Thoracic aorta (tissue), 2 donors: ENCODE measurements at regions not wholly inside any gene's neighbourhood (a gene's known extent, or its start where the extent isn't known, plus 50 kb on each side); places are given as distances from the start of the nearest gene placed in this dataset.

Experiments used
- ATAC-seq: fragments of 150-250 bp; one replicate; pipeline ENCODE4 v1.8.0; 2017; ENCODE audit warnings: low read depth; ENCODE audit not compliant: insufficient number of reproducible peaks, low FRiP score
- DNase-seq: peaks from one replicate; pipeline ENCODE4 v3.0.0-alpha.2; 2020; ENCODE audit warnings: low spot score
- H3K27ac ChIP-seq, 2 donors: fragments of 200-600 bp; sonication (generic); 1 replicate in 1 of 2; 2 replicates in 1 of 2; pipeline ENCODE4 v1.5.1; 2016; ENCODE audit warnings: mild to moderate bottlenecking in 2 of 2, moderate library complexity in 2 of 2
- H3K27me3 ChIP-seq: fragments of 200-600 bp; sonication (generic); replicated peaks from 2 replicates; pipeline ENCODE4 v1.6.0; 2016; ENCODE audit warnings: mild to moderate bottlenecking; ENCODE audit not compliant: insufficient read depth
- H3K36me3 ChIP-seq: fragments of 200-600 bp; sonication (generic); one replicate; pipeline ENCODE4 v1.5.1; 2016
- H3K4me1 ChIP-seq, 2 donors: fragments of 200-600 bp; sonication (generic); 1 replicate in 1 of 2; 2 replicates in 1 of 2; pipeline versions ENCODE4 v1.5.1 to v1.6.0; 2016; ENCODE audit warnings: low read depth in 2 of 2, mild to moderate bottlenecking in 1 of 2; ENCODE audit not compliant: control insufficient read depth in 1 of 2
- H3K4me3 ChIP-seq: fragments of 200-600 bp; sonication (generic); 2 replicates; pipeline ENCODE4 v1.5.1; 2016; ENCODE audit warnings: mild to moderate bottlenecking
- H3K9me3 ChIP-seq: fragments of 200-600 bp; sonication (generic); 2 replicates; pipeline ENCODE4 v1.5.1; 2016
- CTCF ChIP-seq: fragments of 200-600 bp; sonication (generic); IDR thresholded peaks from one replicate; pipeline ENCODE4 v1.5.1; 2019; ENCODE audit warnings: antibody characterized with exemption

- TF ChIP-seq CTCF = no peak
- H3K36me3 ChIP-seq = no peaks in the 10 kb centered on the region
- H3K27ac ChIP-seq = no peak overlapping the region
- no peaks in the 10 kb centered on the region for H3K9me3 ChIP-seq
- no peak overlapping the region for H3K4me3 ChIP-seq
- H3K4me1 ChIP-seq = no peaks in the 10 kb centered on the region
- DNase-seq (no peak), ATAC-seq (no peak)
- no peaks in the 10 kb centered on the region for H3K27me3 ChIP-seq
These were observed 396.6 kb downstream of the BRINP2 start for GRCh38 chr1:177567393-177567792.

GRCh38 chr1:177566495-177566894, 395.7 kb downstream of the BRINP2 start:
- H3K36me3 ChIP-seq = no peaks in the 10 kb centered on the region
- no peak overlapping the region for H3K27ac ChIP-seq
- no peaks in the 10 kb centered on the region for H3K4me1 ChIP-seq
- DNase-seq (no peak), ATAC-seq (no peak)
- no peak overlapping the region for H3K4me3 ChIP-seq
- H3K27me3 ChIP-seq = no peaks in the 10 kb centered on the region
- TF ChIP-seq CTCF = no peak
- H3K9me3 ChIP-seq = no peaks in the 10 kb centered on the region

- ATAC-seq (no peak), DNase-seq (no peak)
- no peak overlapping the region for H3K4me3 ChIP-seq
- TF ChIP-seq CTCF = no peak
- H3K27ac ChIP-seq = no peak overlapping the region
- peaks cover 2% of the 10 kb centered on the region for H3K9me3 ChIP-seq
- H3K36me3 ChIP-seq = no peaks in the 10 kb centered on the region
- no peaks in the 10 kb centered on the region for H3K27me3 ChIP-seq
- H3K4me1 ChIP-seq = no peaks in the 10 kb centered on the region
These were observed 390.7 kb downstream of the BRINP2 start for GRCh38 chr1:177561436-177561835.

GRCh38 chr1:177558372-177558771, 387.6 kb downstream of the BRINP2 start:
- H3K4me1 ChIP-seq = no peaks in the 10 kb centered on the region
- H3K27ac ChIP-seq = no peak overlapping the region
- no peak overlapping the region for H3K4me3 ChIP-seq
- peaks cover 7% of the 10 kb centered on the region for H3K9me3 ChIP-seq
- no peak for TF ChIP-seq CTCF
- no peak for ATAC-seq
- no peaks in the 10 kb centered on the region for H3K36me3 ChIP-seq
- H3K27me3 ChIP-seq = no peaks in the 10 kb centered on the region
- DNase-seq = no peak

GRCh38 chr1:177556163-177556562, 385.4 kb downstream of the BRINP2 start:
- ATAC-seq = no peak

More at GRCh38 chr1:177556163-177556562, 385.4 kb downstream of the BRINP2 start:
- Histone ChIP-seq H3K4me3 (no peak overlapping the region), H3K36me3 (no peaks in the 10 kb centered on the region), H3K27me3 (no peaks in the 10 kb centered on the region), H3K9me3 (peaks cover 7% of the 10 kb centered on the region), H3K27ac (no peak overlapping the region), H3K4me1 (no peaks in the 10 kb centered on the region)
- no peak for TF ChIP-seq CTCF
- DNase-seq = no peak
